Urinary bladder (tissue), 3 donors: ENCODE measurements at regions not wholly inside any gene's neighbourhood (a gene's known extent, or its start where the extent isn't known, plus 50 kb on each side); places are given as distances from the start of the nearest gene placed in this dataset.

Experiments used
- DNase-seq: peaks from one replicate; pipeline ENCODE4 v3.0.0-alpha.2; 2015; ENCODE audit errors: extremely low spot score
- H3K27ac ChIP-seq: one replicate; pipeline ENCODE4 v1.5.1; 2013; ENCODE audit warnings: low read depth, mild to moderate bottlenecking, moderate library complexity
- H3K36me3 ChIP-seq: one replicate; pipeline ENCODE4 v1.6.1; 2013; ENCODE audit warnings: mild to moderate bottlenecking, moderate library complexity; ENCODE audit not compliant: insufficient read depth
- H3K4me1 ChIP-seq: one replicate; pipeline ENCODE4 v1.6.1; 2013; ENCODE audit warnings: mild to moderate bottlenecking, moderate library complexity; ENCODE audit not compliant: insufficient read depth
- H3K4me3 ChIP-seq: one replicate; pipeline ENCODE4 v1.5.1; 2013; ENCODE audit warnings: low read depth, low read length
- WGBS: extraction: QIAGEN DNeasy Blood & Tissue Kit; methylation state at CpG from one replicate; pipeline ENCODE4 v1.1.7; 2013; 5-methylcytosine and 5-hydroxymethylcytosine counted together
- donor health status: healthy with polysubstance abuse.
- donor health status: healthy.

GRCh38 chr13:33751151-33751550 lies 66.8 kb upstream of the RFC3 start:
- 37% methylated on average over 2 of the region's 2 CpGs for WGBS
- DNase-seq, result no peak
- H3K4me1 ChIP-seq, result no peaks in the 10 kb centered on the region
- no peaks in the 10 kb centered on the region for H3K36me3 ChIP-seq
- H3K27ac ChIP-seq, result no peak overlapping the region
- no peak overlapping the region for H3K4me3 ChIP-seq

- H3K36me3 ChIP-seq, result no peaks in the 10 kb centered on the region
- no peaks in the 10 kb centered on the region for H3K4me1 ChIP-seq
- H3K27ac ChIP-seq, result no peak overlapping the region
- H3K4me3 ChIP-seq, result no peak overlapping the region
- DNase-seq, result no peak
Measured at GRCh38 chr13:33752094-33752493, 65.9 kb upstream of the RFC3 start.

- Histone ChIP-seq H3K36me3 (no peaks in the 10 kb centered on the region), H3K4me1 (no peaks in the 10 kb centered on the region), H3K4me3 (no peak overlapping the region), H3K27ac (no peak overlapping the region)
- no peak for DNase-seq
- 87% methylated on average over 6 of the region's 6 CpGs for WGBS
Measured at GRCh38 chr13:33752597-33752996, 65.4 kb upstream of the RFC3 start.

DNA sequence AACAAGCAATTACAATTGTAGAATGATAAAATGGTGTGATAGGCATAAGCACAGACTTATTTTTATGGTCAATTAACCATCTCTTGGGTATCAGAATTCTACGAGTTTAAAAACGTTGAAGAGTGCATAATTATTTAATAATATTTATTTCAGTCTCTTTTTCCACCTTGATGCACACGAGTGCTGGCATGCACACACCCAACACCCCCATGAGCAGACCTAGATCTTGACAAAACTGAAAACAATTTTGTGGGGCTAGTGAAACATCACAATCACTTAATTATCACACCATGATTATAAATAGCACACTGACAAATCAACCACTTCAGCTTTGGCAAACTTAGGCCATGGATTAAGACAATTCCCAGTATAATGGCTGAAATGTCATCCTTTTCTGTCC lies 61.0 kb upstream of the RFC3 start:
- WGBS, result 87% methylated on average over 3 of the region's 3 CpGs
- Histone ChIP-seq H3K36me3 (no peaks in the 10 kb centered on the region), H3K4me1 (no peaks in the 10 kb centered on the region), H3K4me3 (no peak overlapping the region), H3K27ac (no peak overlapping the region)
- DNase-seq, result no peak

- DNase-seq, result no peak
- H3K36me3 ChIP-seq, result no peaks in the 10 kb centered on the region
- H3K4me3 ChIP-seq, result no peak overlapping the region
- no peaks in the 10 kb centered on the region for H3K4me1 ChIP-seq
- no peak overlapping the region for H3K27ac ChIP-seq
- 81% methylated on average over 2 of the region's 2 CpGs for WGBS
Measured at GRCh38 chr13:33757713-33758112, 60.2 kb upstream of the RFC3 start.

DNA sequence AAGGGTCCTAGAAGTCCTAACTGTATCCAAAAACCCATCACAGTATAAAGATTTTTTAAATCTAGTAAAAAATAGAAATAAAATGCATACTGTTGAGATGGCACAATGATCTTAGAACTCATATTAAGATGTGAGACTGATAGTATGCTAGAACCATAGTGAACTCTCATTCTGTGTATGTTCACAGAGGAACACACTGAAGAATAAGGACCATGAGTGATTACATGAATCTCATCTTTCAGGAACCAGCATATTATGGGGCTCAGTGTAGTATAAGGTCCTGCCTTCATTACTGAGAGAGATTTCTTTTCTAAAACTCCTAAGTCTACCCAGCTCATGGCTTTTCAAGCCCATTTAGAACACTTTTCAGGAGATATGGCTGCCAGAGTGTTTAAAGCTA lies 59.8 kb upstream of the RFC3 start:
- DNase-seq, result no peak
- Histone ChIP-seq H3K36me3 (no peaks in the 10 kb centered on the region), H3K4me3 (no peak overlapping the region), H3K27ac (no peak overlapping the region), H3K4me1 (no peaks in the 10 kb centered on the region)

- 54% methylated on average over 6 of the region's 6 CpGs for WGBS
- Histone ChIP-seq H3K4me1 (no peaks in the 10 kb centered on the region), H3K27ac (no peak overlapping the region), H3K4me3 (no peak overlapping the region), H3K36me3 (no peaks in the 10 kb centered on the region)
- no peak for DNase-seq
Measured at GRCh38 chr13:33761740-33762139, 56.2 kb upstream of the RFC3 start.

DNA sequence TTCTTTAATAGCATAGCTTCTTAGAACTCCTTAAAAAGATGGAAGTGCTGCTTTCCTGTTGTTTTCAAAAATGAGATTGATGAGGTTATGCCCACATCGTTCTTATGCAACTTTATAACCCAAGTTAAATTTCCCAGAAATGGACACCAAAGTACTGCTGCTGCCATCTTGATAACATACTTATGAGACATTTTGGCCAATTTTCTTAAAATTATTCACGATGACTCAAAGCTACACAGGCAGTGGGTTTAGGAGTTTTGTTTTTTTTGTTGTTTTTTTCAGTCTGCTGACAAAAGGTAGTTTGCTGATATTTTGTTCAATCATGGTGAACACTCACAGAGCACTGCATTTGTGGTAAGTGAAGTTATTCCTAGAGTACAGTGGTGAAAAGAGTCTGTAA lies 54.9 kb upstream of the RFC3 start:
- 88% methylated on average over 2 of the region's 2 CpGs for WGBS
- Histone ChIP-seq H3K4me3 (no peak overlapping the region), H3K27ac (no peak overlapping the region), H3K4me1 (no peaks in the 10 kb centered on the region), H3K36me3 (no peaks in the 10 kb centered on the region)
- DNase-seq, result no peak

DNA sequence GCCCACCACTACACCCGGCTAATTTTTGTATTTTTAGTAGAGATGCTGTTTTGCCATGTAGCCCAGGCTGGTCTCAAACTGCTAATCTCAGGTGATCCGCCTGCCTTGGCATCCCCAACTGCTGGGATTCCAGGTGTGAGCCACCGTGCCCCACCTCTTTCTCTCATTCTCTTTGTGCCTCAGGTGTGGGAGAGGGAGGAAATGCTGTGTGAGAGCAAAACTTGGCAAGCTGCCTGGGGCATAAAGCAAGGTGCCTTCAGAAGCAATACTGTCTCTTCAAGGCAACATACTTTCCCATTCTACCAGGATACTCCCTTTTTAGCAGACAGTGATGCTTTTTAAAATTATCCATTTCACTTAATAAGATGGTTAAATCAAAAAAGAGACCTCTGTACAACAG lies 53.2 kb upstream of the RFC3 start:
- Histone ChIP-seq H3K4me3 (no peak overlapping the region), H3K4me1 (no peaks in the 10 kb centered on the region), H3K27ac (no peak overlapping the region), H3K36me3 (no peaks in the 10 kb centered on the region)
- 84% methylated on average over 3 of the region's 3 CpGs for WGBS
- DNase-seq, result no peak

- DNase-seq, result no peak
- Histone ChIP-seq H3K27ac (no peak overlapping the region), H3K4me1 (no peaks in the 10 kb centered on the region), H3K4me3 (no peak overlapping the region), H3K36me3 (no peaks in the 10 kb centered on the region)
- 95% methylated on average over 5 of the region's 5 CpGs for WGBS
Measured at GRCh38 chr13:33766329-33767123, 51.4 kb upstream of the RFC3 start.

- Histone ChIP-seq H3K4me1 (no peaks in the 10 kb centered on the region), H3K27ac (no peak overlapping the region), H3K36me3 (no peaks in the 10 kb centered on the region), H3K4me3 (no peak overlapping the region)
- 81% methylated on average over 2 of the region's 2 CpGs for WGBS
- no peak for DNase-seq
Measured at GRCh38 chr13:33767140-33767539, 50.8 kb upstream of the RFC3 start.
